K562 (cell line): ENCODE measurements at regions not wholly inside any gene's neighbourhood (a gene's known extent, or its start where the extent isn't known, plus 50 kb on each side); places are given as distances from the start of the nearest gene placed in this dataset.

Source experiments
- CAMTA2 ChIP-seq: fragments of 250-450 bp; sonication (Bioruptor Pico); conservative IDR thresholded peaks from 2 replicates; pipeline ENCODE4 v1.5.1; 2022
- CHD2 ChIP-seq: IDR thresholded peaks from 2 replicates; pipeline ENCODE4 v1.6.1; 2011; ENCODE audit warnings: low read depth, low read length
- CTCF ChIP-seq, 3 experiments: IDR thresholded peaks in 2 of 3; conservative IDR thresholded peaks in 1 of 3; 2 replicates each; pipeline ENCODE4 v1.5.1; 2011 to 2012; ENCODE audit warnings: low read length in 3 of 3, mild to moderate bottlenecking in 3 of 3, control low read depth in 2 of 3, improper control_type of control experiment in 1 of 3, inconsistent platforms in 1 of 3, low read depth in 1 of 3, mixed read lengths in 1 of 3, moderate library complexity in 1 of 3; ENCODE audit not compliant: insufficient read depth in 2 of 3
- SETDB1 ChIP-seq: IDR thresholded peaks from one replicate; pipeline ENCODE4 v1.6.1; 2012; ENCODE audit warnings: low read length, control low read depth, inconsistent platforms

DNA sequence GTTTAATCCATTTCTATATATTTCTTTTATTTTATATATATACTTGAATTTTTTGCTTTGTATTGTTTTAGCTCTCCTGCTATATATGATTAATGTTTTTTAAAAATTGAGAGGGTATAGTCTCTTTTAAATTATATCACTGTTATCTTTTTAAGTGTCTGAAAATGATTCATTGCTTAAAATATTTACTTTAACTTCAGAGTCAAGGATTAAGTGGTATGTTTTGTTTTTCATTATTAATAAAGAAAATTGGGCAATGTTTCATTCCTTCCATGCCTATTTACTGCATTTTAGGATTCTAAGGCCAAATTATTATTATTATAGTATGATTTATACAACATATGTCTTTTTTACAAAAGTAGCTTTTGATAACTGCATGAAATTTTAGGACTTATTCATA, 67.2 kb upstream of the THSD7A start:
- TF ChIP-seq CHD2, result no peak
- TF ChIP-seq SETDB1, result no peak
- TF ChIP-seq CAMTA2 (CRISPR knock-in tag), result no peak
- no peak for TF ChIP-seq CTCF (IDR thresholded peaks at IDR 0.05 in 2 of 3, conservative IDR thresholded peaks at IDR 0.05 in 1 of 3; ENCODE audit: insufficient read depth in 2 of 3, low read depth in 1 of 3, low read length in 3 of 3)
